ENCODE measurements at regions not wholly inside any gene's neighbourhood (a gene's known extent, or its start where the extent isn't known, plus 50 kb on each side); places are given as distances from the start of the nearest gene placed in this dataset.
A peak's percentile ranks its signal among the peaks of the same experiment; 100 is the strongest.

- H3K27me3 ChIP-seq (ENCODE audit: control insufficient read depth, insufficient read depth, low read length): no peaks in the 10 kb centered on the region
- no peak overlapping the region for H3K4me3 ChIP-seq (ENCODE audit: low read depth, low read length)
- no peak for DNase-seq (ENCODE audit: low read depth)
- no peak for TF ChIP-seq CTCF (IDR thresholded peaks at IDR 0.05; ENCODE audit: insufficient read depth, low read length, severe bottlenecking)
- H3K36me3 ChIP-seq (ENCODE audit: control insufficient read depth, insufficient read depth, low read length): no peaks in the 10 kb centered on the region
- FAIRE-seq: no peak
Observed at GRCh38 chr18:67574749-67575148, 58.2 kb upstream of the DSEL start.

- TF ChIP-seq CTCF (IDR thresholded peaks at IDR 0.05; ENCODE audit: insufficient read depth, low read length, severe bottlenecking): no peak
- Histone ChIP-seq H3K27me3 (ENCODE audit: control insufficient read depth, insufficient read depth, low read length) (no peaks in the 10 kb centered on the region), H3K4me3 (ENCODE audit: low read depth, low read length) (no peak overlapping the region), H3K36me3 (ENCODE audit: control insufficient read depth, insufficient read depth, low read length) (no peaks in the 10 kb centered on the region)
- DNase-seq (ENCODE audit: low read depth): peak; percentile 29
- FAIRE-seq: no peak
Observed at GRCh38 chr18:67568166-67568565, 51.6 kb upstream of the DSEL start.
